NCI-H510A treated with DMSO at 0.1 percent for 48 hours (cell line): ENCODE measurements at regions not wholly inside any gene's neighbourhood (a gene's known extent, or its start where the extent isn't known, plus 50 kb on each side); places are given as distances from the start of the nearest gene placed in this dataset.

Experiments used
- DNase-seq: peaks from one replicate; lab custom pipeline; 2025; lab: John Stamatoyannopoulos, UW

DNA sequence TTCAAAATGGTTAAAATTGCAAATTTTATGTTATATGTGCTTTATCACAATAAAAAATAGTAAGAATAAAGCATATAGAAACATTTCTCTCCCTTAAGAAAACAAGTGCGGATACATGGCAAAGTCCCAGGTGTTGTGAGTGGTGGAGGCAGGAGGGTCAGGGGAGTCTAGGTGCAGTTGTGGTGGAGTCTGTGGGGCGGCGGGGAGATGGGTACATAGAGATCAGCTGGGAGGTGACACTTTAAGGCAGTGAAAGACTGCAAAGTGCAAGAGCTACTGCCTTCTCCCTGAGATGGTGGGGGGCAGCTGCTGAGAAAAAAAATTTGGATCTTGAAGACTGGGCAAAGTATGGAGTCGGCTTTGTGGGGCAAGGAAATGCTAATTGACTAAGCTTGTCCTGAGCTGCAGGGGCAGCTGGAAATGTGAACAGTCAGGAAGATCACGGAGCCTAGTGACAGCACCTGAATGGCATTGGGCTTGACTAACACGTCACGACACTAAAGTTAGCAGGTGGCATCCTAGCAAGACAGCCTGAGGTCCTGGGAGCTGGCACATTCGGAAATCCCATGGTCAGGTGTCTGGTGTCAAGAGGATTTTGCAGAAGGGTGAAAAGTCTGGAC lies 72.9 kb upstream of the IRS2 start:
- no peak for DNase-seq

DNA sequence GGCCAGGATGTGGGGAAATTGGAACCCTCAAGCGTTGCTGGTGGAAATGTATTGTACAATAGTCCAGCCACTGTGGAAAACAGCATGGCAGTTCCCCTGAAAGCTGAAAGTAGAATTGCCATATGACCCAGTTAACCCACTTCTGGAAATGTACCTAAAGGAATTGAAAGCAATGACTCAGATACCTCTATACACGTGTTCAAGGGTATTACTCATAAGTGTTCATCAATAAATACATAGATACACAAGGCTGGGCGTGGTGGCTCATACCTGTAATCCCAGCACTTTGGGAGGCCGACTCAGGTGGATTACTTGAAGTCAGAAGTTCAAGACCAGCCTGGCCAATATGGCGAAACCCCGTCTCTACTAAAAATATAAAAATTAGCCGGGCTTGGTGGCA lies 71.9 kb upstream of the IRS2 start:
- DNase-seq, result no peak

DNA sequence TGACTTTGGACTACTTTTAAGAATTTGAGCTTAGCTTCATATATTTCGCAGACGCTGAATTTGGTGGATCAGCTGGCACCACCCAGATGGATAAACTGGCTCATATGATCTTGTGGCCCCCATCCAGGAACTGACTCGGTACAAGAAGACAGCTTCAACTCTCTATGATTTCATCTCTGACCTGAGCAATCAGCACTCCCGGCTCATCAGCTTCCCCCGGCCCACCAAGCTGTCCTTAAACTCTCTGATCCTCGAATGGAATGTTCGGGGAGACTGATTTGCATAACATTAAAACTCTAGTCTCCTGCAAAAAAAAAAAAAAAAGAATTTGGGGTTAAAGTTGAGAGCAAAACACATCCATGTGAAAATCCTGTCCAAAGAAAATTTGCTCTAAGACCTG lies 71.4 kb upstream of the IRS2 start:
- no peak for DNase-seq

DNA sequence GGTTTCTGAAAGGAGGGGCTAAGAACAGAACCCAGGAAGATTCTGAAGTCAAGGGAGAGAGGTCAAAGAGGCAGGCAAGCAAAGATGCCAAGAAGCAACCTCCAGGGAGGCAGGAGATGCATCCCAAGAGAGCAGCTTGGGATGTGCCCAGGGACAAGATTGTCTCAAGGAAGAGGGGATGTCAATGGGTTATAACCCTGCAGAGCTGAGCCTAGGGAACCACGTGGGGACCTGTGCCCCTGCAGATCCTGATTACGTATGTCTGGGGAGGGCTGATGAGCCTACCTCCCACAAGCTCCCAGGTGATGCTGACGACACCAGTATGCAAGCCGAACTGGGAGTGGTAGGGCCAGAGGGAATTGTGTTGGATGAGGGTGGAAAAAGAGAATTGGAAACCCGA lies 70.9 kb upstream of the IRS2 start:
- no peak for DNase-seq

DNA sequence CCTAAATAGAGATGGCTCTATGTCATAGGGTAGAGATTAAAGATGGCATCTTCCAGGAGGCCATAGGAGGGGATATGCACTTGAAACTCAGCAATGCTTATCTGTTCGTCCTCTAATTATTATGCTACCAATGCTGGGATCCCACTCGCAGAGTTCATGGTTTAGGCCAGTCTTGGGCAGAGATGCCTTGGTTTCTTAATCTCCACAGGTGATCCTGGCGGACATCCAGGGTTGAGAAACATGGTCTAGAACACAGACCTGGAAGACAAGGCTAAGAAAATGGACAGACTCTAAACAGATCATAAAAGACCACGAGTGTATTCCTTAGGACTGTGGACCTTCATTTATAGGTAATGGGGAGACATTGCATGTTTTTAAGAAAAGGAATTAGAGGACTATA lies 70.0 kb upstream of the IRS2 start:
- DNase-seq, result no peak

DNA sequence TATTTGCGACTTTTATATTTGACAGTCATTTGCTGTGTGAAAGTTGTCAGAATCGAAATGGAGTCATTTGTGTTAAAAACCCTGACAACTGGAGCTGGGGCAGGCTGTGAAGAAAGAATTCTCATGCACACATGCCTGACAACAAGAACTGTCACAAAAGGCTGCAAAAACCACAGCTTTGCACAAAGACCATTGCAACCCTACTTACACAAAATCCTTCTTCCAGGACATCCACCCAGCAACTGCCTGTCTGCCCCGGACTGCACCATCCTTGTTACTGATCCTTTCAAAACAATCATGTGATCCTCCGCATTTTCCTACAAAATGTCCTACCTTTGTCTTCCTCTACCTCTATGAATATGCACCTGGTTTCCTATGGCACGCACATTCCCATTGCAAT lies 66.8 kb upstream of the IRS2 start:
- no peak for DNase-seq

DNA sequence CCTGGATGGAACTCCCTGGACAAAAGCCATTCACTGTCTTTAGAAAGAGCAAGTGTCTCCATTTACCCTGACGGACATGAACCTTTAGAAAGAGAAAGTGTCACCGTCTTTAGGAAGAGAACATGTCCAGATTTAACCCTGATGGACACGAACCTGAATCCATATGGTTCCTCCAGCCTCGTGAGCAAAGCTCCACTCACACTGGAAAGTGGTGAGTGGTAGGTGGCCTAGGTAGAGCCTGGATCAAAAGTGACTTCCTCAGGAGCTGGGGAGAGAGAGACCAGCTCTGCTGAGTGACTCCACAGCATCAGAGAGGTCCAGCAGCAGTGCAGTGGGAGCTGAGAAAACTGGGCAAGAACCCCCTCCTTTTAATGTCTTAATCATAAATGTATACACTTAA lies 59.8 kb upstream of the IRS2 start:
- DNase-seq, result no peak

DNA sequence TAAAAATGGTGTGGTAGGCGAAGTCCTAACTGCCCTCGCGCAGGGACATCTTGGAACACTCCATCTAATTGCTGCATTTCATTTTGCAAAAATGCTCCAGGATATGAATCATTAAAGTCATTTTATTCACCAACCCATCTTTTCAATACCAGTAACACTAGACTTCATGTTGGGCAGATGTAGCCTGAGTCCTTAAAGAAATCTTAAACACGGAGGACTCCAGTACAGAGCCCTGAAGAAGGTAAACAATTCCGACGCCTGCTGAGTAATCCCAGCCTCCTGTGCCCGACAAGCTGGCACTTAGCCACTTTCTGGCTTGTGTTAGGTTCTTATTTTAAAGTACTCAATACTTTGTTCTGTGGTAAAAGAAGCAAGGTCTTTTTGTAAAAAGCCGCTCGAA lies 58.0 kb upstream of the IRS2 start:
- no peak for DNase-seq

DNA sequence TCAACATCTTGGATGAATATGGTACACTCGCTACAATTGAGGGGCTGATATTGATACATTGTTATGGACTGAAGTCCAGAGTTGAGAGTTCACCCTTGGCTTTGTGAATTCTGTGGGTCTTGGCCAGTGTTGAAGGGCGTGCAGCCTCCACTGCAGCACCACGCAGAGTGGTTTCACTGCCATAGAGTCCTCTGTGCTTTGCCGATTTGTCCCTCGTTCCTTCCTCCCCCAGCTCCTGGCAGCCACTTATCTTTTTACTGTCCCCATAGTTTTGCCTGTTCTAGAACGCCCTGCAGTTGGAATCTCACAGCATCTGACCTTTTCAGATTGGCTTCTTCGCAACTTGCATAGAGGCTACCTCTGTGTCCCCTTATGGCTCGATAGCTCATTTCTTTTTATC lies 57.3 kb upstream of the IRS2 start:
- no peak for DNase-seq

DNA sequence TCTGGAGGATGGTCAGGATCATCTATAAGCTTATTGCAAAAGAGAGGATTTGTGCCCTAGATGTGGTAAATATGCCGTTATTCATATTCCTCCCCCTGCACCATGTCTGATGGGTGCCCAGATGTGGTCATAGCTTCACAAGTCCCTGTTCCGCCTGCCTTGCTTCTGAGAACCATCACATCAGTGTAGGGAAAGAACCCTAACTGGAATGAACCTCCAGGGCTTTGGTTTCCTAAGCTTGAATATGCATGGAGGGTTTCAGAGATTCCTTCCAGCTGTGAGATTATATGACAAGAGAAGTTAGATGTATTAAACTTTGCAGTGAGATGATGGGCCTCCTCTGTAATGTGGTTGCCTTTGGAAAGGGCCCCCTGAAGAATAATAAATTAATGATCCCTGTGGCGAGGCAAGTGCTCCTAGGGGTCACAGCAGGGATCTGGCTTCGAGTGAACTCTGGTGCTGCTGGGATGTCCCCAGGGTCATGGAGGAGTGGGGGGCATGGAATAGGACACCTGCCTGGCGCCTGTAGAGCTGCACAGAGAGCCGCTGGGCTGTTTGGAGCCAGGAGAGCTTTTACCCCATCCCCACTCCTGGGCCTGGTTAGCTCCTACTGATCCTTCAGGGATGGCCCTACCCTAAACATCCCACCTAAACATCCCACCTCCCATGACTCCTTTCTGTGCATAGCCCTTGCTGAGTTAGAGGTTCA lies 56.0 kb upstream of the IRS2 start:
- no peak for DNase-seq

DNA sequence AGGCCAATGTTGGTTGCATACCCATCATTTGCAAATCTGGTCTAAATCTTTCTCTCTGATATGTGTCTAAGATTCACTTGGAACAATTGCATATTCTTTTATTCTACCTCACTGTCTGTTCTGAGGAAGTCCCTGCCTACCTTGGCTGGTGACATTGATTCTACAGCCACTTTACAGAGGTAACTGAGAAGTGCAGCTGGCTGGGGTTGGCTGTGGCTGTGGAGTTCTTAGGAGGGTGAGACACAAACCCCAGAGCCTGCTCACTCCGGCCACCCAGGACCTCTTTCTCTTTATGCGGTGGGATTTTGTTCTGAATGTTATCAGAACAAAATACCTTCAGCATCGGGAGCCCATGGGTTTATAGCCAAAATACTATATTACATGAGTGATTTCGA lies 54.5 kb upstream of the IRS2 start:
- DNase-seq, result no peak

DNA sequence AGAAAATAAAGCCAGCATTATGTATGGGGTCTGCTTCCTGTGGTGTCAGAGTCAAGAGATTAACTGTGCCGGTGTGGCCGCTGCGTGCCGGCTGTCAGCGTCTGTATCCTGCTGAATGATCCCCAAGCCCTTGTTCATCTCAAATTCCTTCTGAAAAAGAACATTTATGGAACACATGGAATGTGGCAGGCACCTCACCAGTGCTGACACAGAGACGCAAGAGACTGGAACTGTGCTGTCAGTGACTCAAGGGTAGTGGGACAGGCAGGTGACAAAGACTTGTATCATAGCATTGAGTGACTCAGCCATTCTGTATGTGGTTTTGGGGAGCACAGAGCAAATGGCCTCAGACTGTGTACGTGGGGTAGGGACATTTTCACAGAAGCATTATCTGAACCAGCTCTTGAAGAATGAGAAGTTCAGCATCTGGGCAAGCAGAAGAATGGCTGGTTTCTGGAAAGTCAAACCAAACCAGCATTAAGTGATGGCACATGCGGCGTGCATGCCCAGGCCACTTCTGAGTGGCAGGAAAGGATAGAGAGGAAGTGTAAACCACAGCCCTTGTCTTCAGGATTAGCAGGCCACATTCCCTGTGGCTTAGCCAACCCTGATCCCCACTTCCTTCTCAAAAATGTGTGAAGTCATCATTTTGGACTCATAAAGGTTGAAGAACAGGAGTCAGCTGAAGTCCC lies 54.0 kb upstream of the IRS2 start:
- DNase-seq, result no peak

DNA sequence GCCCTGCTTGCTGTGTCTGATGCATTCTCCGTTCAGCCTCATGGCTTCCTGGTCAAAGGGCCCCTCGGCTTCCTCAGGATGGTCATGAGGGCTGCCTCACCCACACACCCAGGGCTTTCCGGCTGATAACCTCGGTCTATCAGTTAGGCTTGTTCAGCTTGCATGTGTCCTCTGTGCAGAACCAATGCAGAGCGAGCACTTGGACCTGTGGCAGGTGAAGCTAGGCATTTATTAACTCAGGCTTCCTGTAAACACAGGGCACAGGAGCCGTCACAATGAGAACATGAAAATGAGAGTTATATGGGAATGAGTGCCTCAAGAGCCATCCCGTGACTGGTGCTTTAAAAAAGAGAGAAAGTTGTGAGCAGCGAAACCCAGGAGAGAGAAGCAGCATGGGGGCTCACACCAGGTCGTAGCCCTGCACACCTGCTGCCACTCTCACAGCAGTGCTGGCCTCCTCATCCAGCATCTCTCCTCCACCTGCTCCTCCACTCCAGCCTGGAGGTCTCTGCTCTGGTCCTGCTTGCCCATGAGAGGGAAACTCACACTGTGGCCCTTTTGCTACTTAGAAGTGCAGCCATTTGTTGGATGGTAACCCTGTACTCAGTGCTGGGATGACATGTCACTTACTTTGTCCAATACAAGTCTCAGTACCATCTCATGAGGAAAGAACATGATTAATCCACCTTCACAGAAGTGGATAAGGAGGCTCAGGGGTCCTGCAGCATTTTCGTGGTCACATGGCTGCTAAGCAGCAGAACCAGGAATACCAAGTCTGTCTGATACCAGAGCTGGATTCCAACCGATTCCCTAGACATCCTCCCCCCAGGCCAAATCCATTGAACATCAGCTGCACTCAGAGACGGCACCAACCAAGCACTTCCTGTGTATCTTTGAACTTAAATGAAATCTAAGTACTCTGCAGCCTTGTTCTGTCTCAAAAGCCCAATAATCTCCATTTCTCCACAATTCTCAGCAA lies 50.5 kb upstream of the IRS2 start:
- DNase-seq, result peak; percentile 71
